HG03520 (cell line): ENCODE measurements at regions not wholly inside any gene's neighbourhood (a gene's known extent, or its start where the extent isn't known, plus 50 kb on each side); places are given as distances from the start of the nearest gene placed in this dataset.
A peak's percentile ranks its signal among the peaks of the same experiment; 100 is the strongest.

ENCODE experiments used
- ATAC-seq: cut with Tn5 transposase; IDR thresholded peaks from one replicate; pipeline ENCODE4 v1.9.1; 2021; ENCODE audit warnings: mild to moderate bottlenecking, moderate library complexity; ENCODE audit not compliant: unreplicated experiment

- ATAC-seq, result no peak
These were observed 200.9 kb downstream of the GADD45G start for GRCh38 chr9:89805571-89806292.

GRCh38 chr9:89806371-89807100, 201.7 kb downstream of the GADD45G start:
- no peak for ATAC-seq

- ATAC-seq, result no peak
These were observed 202.2 kb downstream of the GADD45G start for GRCh38 chr9:89807101-89807395.

GRCh38 chr9:89807682-89808075, 202.9 kb downstream of the GADD45G start:
- ATAC-seq, result no peak

- ATAC-seq, result no peak
These were observed 203.4 kb downstream of the GADD45G start for GRCh38 chr9:89808076-89808755.

GRCh38 chr9:89808756-89809181, 204.0 kb downstream of the GADD45G start:
- no peak for ATAC-seq

GRCh38 chr9:89810431-89810830, 205.6 kb downstream of the GADD45G start:
- no peak for ATAC-seq

GRCh38 chr9:89811356-89811755, 206.5 kb downstream of the GADD45G start:
- no peak for ATAC-seq

- no peak for ATAC-seq
These were observed 207.2 kb downstream of the GADD45G start for GRCh38 chr9:89811886-89812450.

- ATAC-seq, result no peak
These were observed 207.9 kb downstream of the GADD45G start for GRCh38 chr9:89812556-89813181.

- no peak for ATAC-seq
These were observed 208.7 kb downstream of the GADD45G start for GRCh38 chr9:89813482-89813881.

- no peak for ATAC-seq
These were observed 209.7 kb downstream of the GADD45G start for GRCh38 chr9:89814340-89815040.

GRCh38 chr9:89815061-89815902, 210.5 kb downstream of the GADD45G start:
- peak; percentile 20 for ATAC-seq

GRCh38 chr9:89815903-89816573, 211.2 kb downstream of the GADD45G start:
- peak; percentile 89 for ATAC-seq

- ATAC-seq, result no peak
These were observed 212.5 kb downstream of the GADD45G start for GRCh38 chr9:89817151-89817950.

GRCh38 chr9:89820337-89820736, 215.5 kb downstream of the GADD45G start:
- no peak for ATAC-seq

GRCh38 chr9:89821081-89821480, 216.3 kb downstream of the GADD45G start:
- no peak for ATAC-seq

GRCh38 chr9:89822996-89823395, 218.2 kb downstream of the GADD45G start:
- ATAC-seq, result no peak
